Left renal cortex interstitium (tissue), 4 donors: ENCODE measurements at regions not wholly inside any gene's neighbourhood (a gene's known extent, or its start where the extent isn't known, plus 50 kb on each side); places are given as distances from the start of the nearest gene placed in this dataset.
"Not testable (repeated sequence)": the region's sequence is repeated elsewhere in the genome, so short reads cannot be mapped to it uniquely, and the experiment has no call there.

Experiments
- DNase-seq, 4 donors: peaks; one replicate each; pipeline ENCODE4 v3.0.0-alpha.2; 2013; ENCODE audit warnings: low read depth in 4 of 4, low spot score in 2 of 4, missing footprints in 1 of 4

DNA sequence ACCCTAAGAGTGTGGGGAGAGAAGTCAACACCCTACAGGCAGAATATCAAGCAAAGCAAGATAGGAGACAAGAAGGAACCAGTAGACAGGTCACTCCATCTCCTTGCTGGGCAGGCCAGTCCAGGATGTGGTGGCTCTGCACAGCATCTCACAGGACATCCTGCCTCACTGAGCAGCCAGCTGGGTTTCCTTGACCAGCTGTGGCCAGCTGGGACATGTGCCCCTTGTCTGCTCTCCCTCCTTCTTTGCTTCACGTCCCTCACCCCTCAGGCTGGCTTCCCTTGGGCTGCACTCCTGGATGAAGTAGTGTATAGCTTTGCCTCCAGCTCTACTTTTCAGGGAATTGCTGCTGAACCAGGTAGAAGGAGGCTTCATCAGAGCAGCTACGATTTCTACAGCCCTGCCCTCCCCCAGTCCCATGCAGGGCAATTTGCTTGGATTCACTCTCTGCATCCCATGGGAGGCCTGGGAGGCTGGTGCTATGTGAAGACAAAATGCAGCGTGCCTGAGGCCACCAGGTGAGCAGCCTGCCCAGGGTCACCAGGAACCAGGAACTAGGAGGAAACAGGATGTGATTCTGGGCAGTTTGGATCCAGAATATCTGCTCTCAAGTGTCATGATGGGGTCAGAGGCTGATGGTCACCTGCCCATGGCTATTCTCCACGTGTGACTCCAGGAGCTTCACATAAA lies 110.0 kb upstream of the PMEPA1 start:
- no peak for DNase-seq

DNA sequence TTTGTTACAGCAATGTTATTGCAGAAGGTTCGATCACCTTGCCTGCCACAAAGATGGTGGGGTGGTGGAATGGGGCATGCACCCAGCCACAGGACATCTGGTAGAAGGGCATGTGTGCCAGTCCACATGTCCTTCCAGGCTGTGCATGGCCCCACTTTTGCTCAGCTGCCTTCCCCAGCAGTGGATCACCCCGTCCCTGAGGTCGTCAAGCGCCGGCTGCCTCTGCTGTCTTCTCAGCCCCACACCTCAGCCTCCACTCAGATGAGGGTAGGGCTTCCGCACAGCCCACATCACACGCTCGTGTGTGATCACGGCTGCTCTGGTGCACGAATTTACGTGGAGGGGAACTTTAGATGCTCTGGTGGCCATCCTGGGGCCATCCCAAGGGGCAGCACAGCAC lies 109.5 kb upstream of the PMEPA1 start:
- no peak for DNase-seq

DNA sequence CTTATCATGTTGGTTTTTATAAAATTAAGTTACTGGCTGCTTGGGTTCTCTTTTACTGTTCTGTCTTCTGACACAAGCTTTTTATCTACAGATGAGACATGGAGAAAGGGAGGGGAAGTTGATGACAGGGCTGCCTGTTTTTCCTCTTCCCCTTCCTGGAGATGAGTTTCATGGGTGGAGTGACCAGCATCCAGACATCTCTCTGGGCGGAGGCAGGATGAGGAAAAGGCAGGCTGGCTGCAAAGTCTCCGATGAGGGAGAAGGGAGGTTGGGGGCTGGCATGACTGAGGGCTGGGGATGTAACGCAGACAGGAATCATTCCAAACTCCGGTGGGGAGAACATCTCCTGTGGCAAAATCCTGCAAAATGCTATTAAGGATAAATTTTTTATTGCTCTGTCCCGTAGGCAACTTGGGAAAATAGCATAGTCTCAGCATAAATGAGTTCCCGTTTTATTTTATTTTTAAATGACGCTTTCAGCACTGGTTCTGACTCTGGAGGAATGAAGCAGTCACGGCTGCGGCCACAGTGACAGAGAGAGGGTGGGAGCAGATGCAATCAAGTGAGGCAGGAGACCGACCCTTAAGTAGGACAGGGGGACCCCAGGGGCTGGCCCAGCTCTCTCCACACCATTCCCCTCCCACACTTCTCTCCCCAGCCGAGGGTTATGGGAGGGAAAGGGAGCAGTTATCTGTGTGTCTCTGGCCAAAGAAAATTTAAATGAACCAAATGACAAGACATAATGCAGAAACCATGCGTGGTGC lies 108.8 kb upstream of the PMEPA1 start:
- no peak for DNase-seq

- no peak for DNase-seq
Observed at GRCh38 chr20:57815405-57815804, 105.6 kb upstream of the PMEPA1 start.

GRCh38 chr20:57814529-57814928 lies 104.7 kb upstream of the PMEPA1 start:
- no peak for DNase-seq

- DNase-seq, result no peak
Observed at GRCh38 chr20:57813509-57814269, 103.9 kb upstream of the PMEPA1 start.

GRCh38 chr20:57812632-57813031 lies 102.8 kb upstream of the PMEPA1 start:
- DNase-seq, result not testable (repeated sequence)

DNA sequence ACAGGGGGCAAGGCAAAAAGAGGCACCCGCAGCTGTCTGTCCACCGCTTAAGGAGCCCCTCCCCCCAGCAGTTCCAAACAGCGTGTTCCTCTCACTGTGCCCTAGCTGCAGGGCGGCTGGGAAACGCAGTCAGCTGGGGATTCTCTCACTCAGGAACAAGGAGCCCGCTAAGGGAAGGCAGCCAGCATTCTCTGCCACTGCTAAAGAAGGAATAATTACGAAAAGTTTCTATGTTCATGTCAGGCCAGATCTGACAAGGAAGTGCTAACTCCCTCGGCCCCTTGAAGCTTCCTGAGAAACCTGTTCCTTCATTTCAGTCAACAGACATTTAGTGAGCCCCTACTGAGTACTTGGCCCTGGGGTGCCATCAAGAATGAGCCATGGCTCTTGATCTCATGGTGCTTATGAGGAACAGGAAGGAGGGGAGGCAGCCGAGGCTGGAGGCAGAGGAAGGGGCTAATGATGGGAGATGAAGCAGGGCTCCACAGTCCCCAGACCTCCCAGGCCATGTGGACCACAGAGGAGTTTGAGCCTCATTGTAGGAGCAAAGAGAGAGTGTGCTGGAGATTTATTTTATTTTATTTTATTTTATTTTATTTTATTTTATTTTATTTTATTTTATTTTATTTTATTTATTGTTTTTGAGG lies 101.7 kb upstream of the PMEPA1 start:
- no peak for DNase-seq

GRCh38 chr20:57810511-57811373 lies 100.9 kb upstream of the PMEPA1 start:
- DNase-seq, result no peak

GRCh38 chr20:57809661-57810172 lies 99.9 kb upstream of the PMEPA1 start:
- no peak for DNase-seq

GRCh38 chr20:57809149-57809548 lies 99.3 kb upstream of the PMEPA1 start:
- DNase-seq, result no peak

DNA sequence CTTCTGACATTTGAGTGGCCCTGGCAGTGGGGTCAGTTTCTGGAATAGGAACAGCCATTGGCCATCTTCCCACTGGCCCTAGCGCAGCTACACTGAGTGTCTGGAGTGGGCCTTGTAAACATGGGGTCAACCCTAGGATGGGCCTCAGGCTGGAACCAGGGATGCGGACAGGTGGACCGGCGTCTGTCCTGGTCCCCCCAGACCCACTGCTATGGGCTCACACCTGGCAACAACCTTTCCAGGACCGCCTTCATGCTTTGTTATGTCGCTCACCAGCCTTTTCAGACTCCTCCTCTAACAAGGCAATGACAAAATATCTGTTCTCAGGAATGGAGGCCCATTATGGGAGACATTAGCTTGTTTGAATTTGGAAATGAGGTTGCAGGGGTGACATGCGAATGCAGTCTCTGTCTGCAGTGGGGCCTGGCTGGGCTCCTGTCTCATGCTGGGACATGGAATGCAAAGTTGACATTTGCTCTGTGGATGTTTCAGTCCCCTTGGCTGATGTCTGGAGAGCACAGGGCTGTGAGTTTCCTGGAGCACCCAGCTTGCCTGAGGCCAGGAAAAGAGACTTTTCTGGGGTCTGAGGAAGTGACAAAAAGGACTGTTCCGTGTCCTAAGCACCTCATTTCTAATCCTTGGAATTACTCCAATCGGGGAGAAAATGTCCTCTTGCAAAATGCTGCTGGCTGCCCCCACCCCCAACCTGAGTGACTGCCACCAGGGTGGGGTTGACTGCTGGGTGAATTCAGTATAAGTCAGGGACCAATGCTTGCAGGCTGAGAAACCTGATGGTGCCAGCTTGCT lies 98.7 kb upstream of the PMEPA1 start:
- DNase-seq, result no peak

DNA sequence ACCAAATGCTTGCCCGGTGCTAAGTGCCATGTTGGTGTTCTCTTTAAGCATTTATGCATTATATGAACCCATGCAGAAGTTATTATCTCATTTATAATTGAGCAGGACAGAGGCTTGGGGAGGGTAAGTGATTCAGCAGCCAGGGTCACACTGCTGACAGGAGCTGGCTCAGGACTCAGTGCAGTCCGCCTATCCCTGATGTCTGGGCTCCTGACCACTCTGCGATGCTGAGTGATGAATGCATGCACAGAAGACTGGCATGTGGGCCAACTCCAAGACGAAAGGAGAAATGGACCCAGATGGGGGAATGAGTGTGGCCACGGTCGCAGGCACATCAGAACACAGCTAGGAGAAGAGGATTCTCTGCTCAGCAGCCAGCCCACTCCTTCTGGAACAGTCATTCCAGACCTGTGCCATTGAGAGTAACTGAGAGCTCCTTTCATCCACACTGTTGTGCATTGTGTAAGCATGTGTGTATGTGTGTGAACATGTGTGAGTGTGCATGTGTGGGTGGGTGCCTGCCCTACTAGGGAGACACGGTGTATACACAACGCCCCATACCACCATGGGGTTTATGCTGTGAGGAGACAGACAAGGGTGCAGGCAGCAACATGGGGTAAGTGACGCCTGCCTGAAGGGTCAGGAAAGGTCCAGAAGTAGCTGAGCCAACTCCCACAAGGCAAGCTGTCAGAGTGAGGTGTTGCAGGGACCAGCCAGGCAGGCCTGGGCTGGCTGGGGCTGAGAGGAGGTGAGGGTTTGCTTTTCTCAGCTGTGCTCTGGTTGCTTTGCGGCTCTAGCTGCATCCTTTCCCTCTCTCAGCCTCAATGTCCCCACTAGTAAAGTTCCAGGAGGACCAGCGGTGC lies 97.8 kb upstream of the PMEPA1 start:
- DNase-seq, result no peak

DNA sequence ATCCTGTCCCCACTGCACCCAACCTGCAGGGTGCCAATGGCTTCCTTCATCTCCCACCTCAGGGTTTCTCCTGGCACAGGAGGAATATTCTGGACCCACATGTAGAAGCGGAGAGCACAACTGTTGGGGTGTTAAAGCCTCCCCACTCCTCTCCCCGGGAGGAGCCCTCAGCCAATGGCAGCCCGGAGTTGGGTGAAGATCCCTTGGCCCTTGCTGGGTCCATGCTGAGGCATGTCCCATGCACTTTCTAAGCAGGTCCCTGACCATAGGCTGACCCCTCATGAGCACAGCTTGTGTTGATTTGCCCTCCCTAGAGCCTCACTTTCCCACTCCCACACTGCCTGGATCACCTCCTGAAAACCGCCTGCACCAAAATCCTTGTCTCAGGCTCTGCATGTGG lies 97.2 kb upstream of the PMEPA1 start:
- no peak for DNase-seq

DNA sequence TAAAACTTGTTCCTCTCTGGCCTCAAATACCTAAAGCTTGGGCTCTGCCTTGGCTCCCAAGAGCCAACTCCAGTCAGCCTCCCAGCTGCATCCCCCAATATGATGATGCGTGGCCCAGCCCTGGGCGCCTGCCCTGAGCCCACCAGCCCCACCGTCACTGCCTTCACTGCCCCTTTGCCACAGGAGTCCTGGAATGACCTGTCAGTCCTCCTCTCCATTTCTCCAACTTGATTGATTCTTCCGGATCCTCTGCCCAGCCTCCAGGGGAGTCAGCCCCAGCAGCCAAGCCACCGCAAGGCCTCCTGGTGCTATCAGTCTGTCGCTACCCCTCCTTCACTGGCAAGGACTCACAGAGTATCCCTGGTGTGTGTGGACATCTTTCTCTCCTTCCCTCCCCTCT lies 96.7 kb upstream of the PMEPA1 start:
- no peak for DNase-seq

DNA sequence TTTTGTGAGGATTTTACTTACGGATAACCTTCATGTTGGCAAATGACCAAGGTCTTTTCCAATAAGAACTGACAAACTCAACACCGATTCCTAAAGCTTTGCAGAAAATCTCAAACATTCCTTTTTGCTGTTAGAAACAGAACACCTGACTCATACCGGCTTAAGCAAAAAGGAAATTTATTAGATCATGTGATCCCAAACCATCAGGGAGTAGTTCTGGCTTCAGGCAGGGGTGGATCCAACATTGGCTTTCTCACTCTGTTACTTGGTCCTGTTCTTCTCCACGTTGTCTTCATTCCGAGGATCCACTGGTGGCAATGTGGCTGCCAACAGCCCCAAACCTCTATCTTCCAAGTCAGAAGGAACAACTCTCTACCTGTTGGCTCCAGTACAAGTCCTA lies 95.9 kb upstream of the PMEPA1 start:
- DNase-seq, result no peak

GRCh38 chr20:57804470-57805250 lies 94.8 kb upstream of the PMEPA1 start:
- DNase-seq, result no peak
